Renal cortex interstitium (tissue), 11 donors: ENCODE measurements at regions not wholly inside any gene's neighbourhood (a gene's known extent, or its start where the extent isn't known, plus 50 kb on each side); places are given as distances from the start of the nearest gene placed in this dataset.

Source experiments
- DNase-seq, 11 donors: peaks; one replicate each; pipeline ENCODE4 v3.0.0-alpha.2; 2013; ENCODE audit warnings: low read depth in 9 of 11, low spot score in 4 of 11; ENCODE audit errors: extremely low read depth in 1 of 11

- no peak for DNase-seq
These were observed 1184.5 kb downstream of the BRD1 start for GRCh38 chr22:48643066-48643731.

GRCh38 chr22:48642550-48642949 lies 1185.1 kb downstream of the BRD1 start:
- DNase-seq, result no peak

GRCh38 chr22:48641906-48642475 lies 1185.7 kb downstream of the BRD1 start:
- DNase-seq, result no peak

GRCh38 chr22:48640890-48641841 lies 1186.5 kb downstream of the BRD1 start:
- no peak for DNase-seq

GRCh38 chr22:48639896-48640748 lies 1187.6 kb downstream of the BRD1 start:
- DNase-seq, result no peak

GRCh38 chr22:48639021-48639795 lies 1188.5 kb downstream of the BRD1 start:
- no peak for DNase-seq

GRCh38 chr22:48637231-48637630 lies 1190.4 kb downstream of the BRD1 start:
- DNase-seq, result no peak

GRCh38 chr22:48636746-48637145 lies 1190.9 kb downstream of the BRD1 start:
- DNase-seq, result no peak

- DNase-seq, result no peak
These were observed 1191.9 kb downstream of the BRD1 start for GRCh38 chr22:48635816-48636215.

- no peak for DNase-seq
These were observed 1192.6 kb downstream of the BRD1 start for GRCh38 chr22:48635031-48635430.

GRCh38 chr22:48633996-48634836 lies 1193.5 kb downstream of the BRD1 start:
- no peak for DNase-seq

GRCh38 chr22:48632646-48633246 lies 1194.9 kb downstream of the BRD1 start:
- no peak for DNase-seq

- DNase-seq, result no peak
These were observed 1196.3 kb downstream of the BRD1 start for GRCh38 chr22:48631288-48631863.

GRCh38 chr22:48630848-48631247 lies 1196.8 kb downstream of the BRD1 start:
- no peak for DNase-seq

- no peak for DNase-seq
These were observed 1197.3 kb downstream of the BRD1 start for GRCh38 chr22:48630433-48630754.

- no peak for DNase-seq
These were observed 1197.8 kb downstream of the BRD1 start for GRCh38 chr22:48629631-48630432.
